ENCODE measurements at regions not wholly inside any gene's neighbourhood (a gene's known extent, or its start where the extent isn't known, plus 50 kb on each side); places are given as distances from the start of the nearest gene placed in this dataset.
"Not testable (repeated sequence)": the region's sequence is repeated elsewhere in the genome, so short reads cannot be mapped to it uniquely, and the experiment has no call there.

DNA sequence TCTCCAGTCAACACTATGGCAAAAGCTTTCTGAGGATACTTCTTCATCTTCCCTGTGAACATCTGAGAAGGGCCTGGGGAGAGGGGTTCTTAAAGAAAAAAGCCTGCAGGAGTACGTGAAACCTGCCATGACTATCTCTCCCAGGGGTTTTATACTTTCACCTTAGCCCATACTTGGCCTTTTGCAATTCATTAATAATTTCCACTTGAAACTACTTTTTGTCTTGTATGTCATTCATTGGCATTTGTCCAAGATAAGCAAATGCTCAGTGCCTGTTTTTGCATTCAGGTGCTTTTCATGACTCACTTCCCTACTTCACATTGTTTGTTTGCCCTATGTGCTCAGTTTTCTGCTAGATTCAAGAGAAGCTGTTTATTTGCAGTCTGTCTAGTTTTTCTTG lies 580.3 kb upstream of the GJE1 start:
- no peak for DNase-seq

DNA sequence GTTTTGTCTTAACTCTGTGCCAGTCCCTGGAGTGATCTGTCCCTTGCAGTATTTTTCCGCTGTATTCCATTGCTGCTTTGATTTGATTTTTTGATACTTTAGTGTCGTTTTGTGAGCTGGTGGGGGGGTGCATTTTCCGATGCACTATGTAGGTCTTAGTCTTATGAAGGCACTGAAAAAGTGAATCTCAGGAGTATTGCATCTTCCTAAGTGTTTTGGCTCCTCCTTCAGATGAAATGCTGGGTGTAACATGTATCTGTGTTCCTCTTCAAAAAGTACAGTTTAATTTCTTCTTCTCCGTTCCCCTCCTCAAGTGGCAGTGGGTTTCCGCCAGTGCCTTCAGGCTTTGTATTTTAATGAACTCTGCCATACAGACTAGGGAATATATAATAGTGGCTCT lies 580.7 kb upstream of the GJE1 start:
- DNase-seq: no peak

DNA sequence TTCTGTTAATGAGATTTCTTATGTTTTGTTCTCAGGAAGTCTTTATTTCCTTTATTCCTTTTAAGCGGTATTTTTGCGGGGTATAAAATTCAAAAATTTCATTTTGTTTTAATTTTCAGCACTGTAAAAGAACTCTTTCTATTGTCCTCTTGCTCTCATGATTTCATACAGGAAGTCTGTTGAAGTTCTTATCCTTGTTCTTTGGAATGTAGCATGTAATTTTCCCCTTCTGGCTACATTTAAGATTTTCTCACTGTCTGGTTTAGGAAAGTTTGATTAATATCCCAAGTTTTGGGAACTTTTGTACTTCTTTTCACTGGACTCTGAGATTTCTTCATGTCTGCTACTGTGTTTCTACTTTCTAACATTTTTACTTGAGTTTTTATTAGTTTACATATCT lies 581.4 kb upstream of the GJE1 start:
- no peak for DNase-seq

DNA sequence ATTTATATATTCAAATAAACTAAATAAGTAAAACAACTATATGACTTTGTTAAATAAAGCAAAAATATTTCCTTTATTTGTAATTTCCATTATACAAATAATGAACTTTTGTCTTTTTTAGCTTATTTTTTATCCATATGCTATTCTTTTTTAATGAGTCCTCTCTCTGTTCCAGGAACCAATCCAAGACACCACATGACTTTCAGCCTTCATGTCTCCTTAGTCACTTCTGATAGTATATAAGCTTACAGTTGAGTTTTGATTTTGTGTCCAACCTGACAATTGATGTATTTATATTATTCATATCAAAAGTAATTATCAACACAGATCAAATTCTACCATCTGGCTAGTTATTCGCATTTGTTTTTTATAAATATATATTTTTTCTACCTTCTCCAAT lies 582.3 kb upstream of the GJE1 start:
- DNase-seq: no peak

DNA sequence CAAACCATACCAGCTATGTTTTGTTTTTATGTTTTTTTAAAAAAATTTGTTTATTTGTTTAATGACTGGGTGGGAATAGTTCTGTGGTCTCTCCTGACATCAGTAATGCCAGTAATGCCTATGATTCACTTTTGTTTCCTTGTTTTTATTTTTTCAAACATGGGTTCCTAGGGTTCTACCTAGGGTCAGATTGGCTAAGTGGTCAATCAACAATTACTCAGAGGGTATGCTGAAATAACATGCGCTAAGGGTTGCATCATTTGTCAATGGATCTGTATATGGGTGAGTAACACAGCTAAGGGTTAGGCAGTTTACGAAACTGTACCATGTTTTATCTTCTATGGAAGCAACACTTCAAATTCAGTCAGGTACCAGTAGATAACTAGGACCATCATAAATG lies 583.8 kb upstream of the GJE1 start:
- no peak for DNase-seq

DNA sequence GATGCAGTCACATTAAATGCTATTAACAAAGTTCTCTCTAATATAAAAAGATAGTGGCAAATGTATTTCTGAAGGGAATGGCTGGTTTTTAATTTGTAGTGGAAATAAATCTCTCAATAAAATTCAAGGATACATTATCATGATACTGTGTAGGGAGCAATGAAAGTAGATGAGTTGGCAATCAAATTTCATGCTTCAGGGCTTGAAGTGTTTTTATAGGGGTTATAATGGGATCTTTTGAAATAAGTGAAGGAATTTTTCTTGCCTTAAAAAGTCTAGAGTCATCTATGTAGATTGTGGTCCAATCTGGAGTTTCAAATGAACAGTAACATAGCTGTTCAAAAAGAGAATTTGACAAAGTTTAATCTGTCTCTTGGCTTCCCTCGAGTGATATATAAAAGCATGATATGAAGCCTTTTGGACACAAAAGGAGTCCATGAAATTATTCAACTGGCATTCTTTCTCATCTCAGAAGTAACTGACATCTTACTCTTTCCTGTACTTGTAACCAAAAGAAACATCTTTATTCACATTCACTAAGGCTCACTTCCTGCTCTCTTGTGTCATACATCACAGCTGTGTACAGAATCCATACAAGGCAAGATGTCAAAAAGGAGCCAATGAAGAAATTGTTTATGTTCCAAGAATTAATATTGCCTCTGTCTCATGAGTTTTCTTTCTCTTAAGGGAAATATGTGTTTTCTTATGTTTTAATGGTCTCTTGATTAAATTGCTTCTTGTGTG lies 591.0 kb upstream of the GJE1 start:
- DNase-seq: no peak

DNA sequence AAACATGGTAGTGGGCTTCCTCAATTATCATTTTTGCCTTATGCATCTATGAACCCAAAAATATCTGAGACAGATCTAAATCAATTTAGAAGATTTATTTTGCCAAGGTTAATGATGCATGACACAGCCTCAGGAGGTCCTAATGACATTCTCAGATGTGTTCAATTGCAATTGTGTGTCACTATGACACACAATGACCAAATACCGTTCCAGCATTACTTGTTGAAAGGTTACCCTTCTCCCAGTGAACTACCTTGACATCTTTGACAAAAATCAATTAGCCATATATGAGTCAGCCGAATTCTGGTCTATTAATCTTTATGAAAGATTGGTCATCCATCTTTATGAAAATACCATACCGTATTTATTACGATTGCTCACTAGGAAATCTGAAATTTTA lies 592.5 kb upstream of the GJE1 start:
- no peak for DNase-seq

DNA sequence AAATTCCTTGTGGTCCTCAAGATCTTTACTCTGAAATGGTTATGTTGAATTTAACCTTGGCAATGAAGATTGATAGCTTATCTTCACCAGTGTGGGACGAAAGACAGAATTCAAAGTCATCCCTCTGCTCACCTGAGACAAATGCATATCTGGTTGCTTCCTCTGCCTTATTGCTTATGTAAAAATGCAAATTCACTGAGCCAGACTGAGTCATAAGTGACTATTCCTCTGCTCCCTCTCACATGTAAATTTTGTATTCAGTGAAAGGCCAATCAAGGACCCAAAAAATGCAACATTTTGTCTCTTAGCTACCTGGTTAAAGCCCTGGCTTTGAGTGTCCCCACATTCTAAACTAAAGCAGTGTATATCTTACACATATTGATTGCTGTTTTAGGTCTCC lies 593.1 kb upstream of the GJE1 start:
- DNase-seq: no peak

DNA sequence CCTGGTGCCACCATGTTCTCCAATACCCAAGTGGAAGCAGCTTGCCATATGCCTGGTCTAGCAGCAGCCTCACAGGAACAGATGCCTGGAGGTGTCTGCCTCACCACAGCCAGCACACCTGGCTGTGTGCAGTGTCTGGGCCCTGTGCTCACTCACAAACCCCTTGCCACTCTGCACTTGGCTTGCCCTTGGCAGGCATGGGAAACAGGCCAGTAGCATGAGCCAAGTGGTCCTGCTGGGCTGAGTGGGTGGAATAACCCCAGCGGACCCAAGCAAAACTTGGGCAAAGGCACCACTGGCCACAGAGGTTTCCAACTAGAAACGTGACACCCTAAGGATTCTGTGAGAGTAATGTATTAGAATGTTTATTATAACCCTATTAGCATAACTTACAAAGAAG lies 600.5 kb upstream of the GJE1 start:
- DNase-seq: no peak

DNA sequence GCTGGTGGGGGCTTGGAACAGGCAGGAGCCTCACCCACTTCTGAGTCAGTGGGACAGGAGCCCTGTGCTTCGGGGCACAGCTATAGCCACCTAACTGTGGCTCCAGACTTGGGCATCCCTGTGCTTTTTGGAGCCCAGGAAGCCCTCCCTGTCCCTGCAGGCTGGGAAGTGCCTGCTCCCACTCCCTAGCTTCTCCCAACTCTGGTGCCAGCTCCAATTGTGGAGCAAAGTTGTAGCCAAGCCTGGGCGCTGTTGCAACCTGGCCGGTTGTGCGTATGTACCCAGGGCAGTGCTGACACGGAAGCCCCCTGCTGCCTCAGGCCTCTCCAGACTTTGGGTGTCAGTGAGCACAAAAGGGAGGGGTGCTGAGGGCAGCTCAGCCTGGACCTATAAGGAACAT lies 601.7 kb upstream of the GJE1 start:
- no peak for DNase-seq

DNA sequence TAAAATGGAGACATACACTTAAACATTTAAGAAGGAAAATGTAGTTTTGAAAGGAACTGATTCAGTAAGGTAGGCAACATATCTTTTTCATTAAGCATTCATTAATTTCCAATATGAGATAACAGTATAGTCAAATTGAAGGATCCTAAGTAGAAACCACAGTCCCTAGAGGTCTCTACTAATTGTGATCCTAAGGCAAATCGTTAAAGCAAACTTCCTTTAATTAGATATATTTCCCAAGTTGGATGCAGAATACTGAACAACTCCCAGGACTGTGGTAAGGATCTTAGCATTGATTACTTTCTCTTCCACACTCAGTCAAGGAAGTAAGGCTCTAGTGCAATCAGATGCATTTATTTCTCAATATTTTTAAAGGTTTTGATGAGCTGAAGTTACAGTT lies 604.1 kb upstream of the GJE1 start:
- DNase-seq: no peak

DNA sequence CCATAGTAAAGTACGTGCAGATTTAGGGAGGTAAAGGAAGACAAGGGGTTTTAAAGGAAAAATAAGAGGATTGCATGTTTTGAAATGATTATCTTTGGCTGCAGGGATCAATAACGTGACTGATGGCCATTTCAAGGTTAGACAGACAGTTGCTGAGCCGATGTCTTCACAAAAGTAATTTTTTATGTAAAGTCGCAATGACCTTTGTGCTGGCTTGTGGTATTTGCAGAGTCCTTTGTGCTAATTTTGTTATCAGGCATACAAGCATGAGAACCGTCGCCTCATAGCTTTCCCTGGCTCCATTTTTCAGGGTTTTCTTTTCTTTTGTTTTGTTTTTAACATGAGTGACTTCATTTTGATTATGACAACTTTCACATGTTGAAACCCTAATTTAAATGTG lies 605.7 kb upstream of the GJE1 start:
- no peak for DNase-seq

DNA sequence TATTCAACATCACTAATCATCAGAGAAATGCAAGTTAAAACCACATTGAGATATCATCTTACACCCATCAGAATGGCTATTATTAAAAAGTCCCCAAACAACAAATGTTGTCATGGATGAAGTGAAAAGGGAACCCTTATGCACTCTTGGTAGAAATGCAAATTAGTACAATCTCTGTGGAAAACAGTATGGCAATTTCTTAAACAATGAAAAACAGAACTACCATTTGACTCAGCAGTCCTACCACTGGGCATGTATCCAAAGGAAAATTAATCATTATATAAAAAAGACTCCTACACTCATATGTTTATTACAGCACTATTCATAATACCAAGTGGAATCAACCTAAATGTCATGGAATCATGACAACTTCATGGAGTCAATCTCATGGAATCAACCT lies 611.3 kb upstream of the GJE1 start:
- no peak for DNase-seq

DNA sequence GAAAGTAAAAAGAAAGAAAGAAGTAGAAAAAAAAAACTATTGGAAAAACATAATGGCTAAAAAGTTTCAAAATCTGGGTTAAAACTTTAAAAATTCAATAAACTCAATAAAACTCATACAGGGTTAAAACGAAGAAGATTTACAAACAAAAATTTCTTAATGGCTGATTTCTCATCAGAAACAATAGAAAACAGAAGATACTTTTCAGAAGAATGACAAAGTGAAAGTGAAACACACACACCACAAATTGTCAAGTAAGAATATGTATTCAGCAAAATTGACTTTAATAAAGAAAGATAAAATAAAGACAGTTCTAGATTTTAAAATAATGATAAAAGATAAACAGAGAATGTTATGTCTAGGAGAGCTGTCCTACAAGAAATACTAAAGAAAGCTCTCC lies 618.9 kb upstream of the GJE1 start:
- DNase-seq: no peak

DNA sequence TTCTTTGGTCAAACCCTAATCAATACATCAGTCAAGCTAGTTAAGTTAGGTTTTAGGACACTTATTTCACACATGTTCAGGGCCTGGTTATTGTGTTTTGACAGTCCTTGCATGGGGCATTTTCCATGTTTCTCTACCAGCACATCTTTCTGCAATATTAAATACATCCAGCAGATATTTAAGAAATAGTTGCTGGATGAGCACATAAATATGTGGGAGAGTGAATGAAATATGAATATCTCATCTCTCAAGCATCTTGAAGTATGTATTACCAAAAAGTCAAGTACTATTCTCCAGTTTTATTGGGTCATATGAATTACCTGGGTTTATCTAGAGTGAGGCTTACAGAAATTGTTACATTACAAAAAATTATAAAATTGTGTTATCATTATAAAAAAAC lies 621.9 kb upstream of the GJE1 start:
- no peak for DNase-seq

DNA sequence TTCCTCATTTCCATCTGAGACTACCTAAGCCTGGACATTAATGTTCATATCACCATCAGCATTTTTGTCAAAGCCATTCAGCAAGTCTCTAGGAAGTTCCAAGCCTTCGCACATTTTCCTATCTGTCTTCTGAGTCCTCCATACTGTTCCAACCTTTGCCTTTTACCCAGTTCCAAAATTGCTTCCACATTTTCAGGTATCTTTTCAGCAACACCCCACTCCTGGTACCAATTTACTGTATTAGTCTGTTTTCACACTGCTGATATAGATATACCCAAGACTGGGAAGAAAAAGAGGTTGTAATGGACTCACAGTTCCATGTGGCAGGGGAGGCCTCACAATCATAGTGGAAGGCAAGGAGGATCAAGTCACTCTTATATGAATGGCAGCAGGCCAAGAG lies 626.7 kb upstream of the GJE1 start:
- DNase-seq: not testable (repeated sequence)

DNA sequence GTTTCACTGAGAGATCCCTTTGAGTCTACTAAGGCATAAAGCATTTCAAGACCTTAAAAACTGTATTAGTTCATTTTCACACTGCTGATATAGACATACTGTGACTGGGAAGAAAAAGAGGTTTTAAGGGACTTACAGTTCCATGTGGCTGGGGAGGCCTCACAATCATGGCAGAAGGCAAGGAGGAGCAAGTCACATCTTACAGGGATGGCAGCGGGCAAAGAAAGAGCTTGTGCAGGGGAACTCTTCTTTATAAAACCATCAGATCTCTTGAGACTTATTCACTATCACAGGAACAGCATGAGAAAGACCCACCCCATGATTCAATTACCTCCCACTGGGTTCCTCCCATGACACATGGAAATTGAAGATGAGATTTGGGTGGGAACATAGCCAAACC lies 628.4 kb upstream of the GJE1 start:
- not testable (repeated sequence) for DNase-seq

DNA sequence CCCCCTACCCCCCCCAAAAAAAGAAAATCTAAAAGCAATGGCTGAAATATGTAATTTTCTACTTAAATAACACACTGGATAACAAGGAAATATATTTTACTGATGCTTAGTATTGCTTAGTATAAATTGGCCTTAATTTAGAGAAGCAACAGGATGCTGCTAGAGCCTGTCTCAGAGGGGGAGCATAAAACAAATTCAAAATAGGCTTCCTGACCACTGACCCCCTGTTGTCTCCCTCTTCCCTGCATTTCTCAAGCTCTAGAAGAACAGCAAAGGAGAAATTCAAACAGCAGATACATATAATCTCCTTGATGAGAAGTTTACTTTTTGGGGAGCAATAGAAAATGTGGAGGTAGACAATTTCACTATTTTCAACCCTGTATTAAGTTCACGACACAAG lies 631.1 kb upstream of the GJE1 start:
- DNase-seq: no peak

DNA sequence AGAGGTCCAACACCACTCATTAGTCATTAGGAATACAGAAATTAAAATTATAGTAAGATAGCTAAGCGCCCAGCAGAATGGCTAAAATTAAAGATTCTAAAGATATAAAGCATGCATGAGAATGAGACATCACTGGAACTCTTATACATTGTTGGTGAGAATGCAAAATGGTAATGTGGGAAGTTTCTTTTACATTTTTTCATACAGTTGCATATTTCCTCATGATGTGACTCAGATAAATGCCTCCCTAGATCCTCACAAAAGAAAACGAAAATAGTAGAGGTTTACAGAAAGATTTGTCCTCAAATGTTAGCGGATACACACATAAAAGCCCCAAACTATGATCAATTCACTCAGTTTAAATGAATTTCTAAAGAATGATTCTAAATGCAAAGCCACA lies 633.7 kb upstream of the GJE1 start:
- no peak for DNase-seq

DNA sequence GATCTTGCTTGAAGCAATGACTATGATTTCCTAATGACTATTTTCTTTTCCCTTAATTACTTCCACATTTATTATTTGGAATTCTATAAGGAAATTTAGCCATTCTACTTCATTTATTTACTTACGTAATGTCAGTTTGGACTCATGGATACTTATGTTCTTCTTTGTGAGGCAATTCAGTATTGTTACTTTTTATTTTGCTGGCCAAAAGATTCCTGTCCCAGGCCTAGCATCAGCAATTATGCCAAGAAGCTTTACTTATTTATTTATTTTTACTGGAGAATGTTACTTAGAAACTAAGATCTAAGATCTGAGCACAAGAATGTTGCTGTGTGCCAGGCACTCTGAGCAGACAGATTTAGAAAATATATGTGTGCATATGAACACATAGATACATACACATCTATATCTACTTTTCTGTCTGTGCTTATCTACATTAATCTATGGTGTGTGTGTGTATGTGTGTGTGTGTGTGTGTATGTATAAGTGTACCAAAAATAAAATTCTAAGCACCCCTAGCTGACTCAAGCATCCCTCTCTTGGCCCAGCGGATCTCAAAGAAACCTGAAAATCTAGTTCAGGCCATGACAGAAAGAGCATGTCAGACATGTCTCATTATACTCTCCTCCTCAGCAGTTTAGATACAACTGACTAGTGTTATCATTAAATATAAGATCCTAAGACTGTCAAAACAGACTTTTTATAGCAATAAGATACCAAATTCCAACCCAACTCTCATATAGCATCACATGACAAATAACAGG lies 640.0 kb upstream of the GJE1 start:
- DNase-seq: no peak

DNA sequence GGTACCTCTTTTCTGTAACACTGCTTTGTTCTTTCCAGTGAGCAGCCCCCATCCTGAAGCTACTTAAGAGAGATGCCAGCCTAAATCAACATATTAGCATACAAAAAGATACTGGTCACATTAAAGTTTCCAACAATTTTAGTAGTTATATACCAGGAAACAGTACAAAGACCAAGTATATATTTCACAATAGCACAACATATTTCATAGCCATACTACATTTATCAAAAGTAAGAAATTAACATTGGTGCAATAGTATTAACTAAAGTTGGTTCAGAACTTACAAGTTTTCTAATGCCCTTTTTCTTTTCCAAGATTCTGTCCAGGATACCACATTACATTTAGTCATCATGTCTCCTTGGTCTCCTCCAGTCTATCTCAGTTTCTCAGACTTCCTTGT lies 641.0 kb upstream of the GJE1 start:
- no peak for DNase-seq

DNA sequence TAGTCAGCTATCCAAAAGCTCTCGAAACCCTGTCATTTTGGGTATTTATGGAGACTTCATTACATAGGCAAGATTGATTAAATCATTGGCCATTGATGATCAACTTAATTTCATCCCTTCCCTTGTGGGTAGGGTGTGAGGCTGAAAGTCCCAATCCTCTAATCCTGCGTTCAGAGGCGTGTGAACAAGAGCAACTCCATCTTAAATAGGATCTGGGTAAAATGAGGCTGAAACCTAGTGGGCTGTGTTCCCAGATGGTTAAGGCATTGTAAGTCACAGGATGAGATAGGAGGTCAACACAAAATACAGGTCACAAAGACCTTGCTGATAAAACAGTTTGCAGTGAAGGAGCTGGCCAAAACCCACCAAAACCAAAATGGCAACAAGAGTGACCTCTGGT lies 641.7 kb upstream of the GJE1 start:
- DNase-seq: no peak

DNA sequence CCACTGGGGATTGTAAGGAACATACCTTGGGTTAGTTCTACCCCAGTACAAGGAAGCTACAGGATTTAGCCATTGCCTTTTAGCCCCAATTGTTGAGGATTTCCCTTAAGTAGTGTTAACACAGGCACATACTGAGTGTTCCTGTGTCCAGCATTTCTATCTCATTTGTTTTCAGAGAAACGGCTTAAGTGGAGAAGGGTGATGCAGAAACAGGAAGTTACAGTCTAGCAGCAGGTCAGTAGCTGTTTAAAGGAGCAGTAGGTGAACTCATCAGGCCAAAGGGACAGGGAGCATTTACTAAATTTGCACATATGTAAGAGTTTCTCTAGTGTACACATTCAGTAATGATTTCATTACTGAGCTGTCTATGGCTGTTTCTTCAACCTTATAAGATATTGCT lies 644.2 kb upstream of the GJE1 start:
- DNase-seq: no peak

DNA sequence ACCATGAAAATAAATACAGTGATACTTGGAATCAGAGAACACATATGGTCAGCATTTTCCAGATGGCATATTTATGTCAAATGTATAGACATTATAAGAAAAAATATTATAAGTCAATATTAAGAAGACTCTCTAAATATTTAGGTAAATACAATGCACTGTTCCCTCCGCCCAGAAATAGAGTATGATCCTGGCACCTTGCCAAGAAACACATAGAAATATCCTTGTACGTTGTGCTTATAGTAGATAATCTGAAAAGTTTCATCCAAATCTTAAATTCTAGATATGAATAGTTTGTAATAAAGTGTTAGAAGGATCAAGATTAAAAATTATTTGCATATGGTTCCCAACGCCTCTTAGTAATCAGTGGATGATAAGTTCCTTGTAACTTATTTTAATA lies 645.8 kb upstream of the GJE1 start:
- no peak for DNase-seq

DNA sequence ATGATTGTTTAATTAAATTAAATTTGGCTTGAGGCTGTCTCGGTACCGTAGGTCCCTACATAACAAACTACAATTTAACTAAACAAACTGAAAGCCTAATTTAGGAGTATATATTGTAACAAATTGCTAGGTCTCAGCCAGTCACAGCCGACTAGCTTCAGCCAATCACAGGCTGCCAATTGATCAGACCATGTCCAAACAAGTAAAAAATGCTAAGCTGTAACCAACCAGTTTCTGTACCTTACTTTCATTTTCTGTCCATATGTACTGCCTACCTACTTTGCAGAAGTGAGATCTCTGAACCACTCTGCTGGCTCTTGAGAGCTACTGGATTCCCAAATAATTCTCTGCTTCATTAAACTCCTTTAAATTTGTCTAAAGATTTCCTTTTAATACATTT lies 648.0 kb upstream of the GJE1 start:
- DNase-seq: no peak
